ENCODE measurements at regions not wholly inside any gene's neighbourhood (a gene's known extent, or its start where the extent isn't known, plus 50 kb on each side); places are given as distances from the start of the nearest gene placed in this dataset.

DNA sequence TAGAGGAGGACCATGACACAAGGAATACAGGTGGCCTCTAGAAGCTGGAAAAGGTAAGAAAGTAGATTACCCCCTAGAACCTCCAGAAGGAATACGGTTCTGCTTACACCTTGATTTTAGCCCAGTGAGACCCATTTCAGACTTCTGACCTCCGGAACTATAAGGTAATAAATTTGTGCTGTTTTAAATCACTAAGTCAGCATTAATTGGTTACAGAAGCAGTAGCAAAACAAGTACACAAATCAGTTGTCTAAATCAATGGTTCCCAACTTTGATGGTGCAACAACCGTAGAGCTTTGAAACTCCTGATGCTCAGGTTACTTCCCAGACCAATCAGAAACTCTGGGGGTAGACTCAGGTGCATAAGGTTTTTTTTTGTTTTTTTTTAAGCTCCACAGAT is 113.6 kb downstream of the RTL9 start:
- TF ChIP-seq, protein P1, sequence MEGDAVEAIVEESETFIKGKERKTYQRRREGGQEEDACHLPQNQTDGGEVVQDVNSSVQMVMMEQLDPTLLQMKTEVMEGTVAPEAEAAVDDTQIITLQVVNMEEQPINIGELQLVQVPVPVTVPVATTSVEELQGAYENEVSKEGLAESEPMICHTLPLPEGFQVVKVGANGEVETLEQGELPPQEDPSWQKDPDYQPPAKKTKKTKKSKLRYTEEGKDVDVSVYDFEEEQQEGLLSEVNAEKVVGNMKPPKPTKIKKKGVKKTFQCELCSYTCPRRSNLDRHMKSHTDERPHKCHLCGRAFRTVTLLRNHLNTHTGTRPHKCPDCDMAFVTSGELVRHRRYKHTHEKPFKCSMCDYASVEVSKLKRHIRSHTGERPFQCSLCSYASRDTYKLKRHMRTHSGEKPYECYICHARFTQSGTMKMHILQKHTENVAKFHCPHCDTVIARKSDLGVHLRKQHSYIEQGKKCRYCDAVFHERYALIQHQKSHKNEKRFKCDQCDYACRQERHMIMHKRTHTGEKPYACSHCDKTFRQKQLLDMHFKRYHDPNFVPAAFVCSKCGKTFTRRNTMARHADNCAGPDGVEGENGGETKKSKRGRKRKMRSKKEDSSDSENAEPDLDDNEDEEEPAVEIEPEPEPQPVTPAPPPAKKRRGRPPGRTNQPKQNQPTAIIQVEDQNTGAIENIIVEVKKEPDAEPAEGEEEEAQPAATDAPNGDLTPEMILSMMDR (conservative IDR thresholded peaks at IDR 0.05; ENCODE audit: low read depth, low read length): no peak
- DNase-seq (ENCODE audit: low read depth): no peak

DNA sequence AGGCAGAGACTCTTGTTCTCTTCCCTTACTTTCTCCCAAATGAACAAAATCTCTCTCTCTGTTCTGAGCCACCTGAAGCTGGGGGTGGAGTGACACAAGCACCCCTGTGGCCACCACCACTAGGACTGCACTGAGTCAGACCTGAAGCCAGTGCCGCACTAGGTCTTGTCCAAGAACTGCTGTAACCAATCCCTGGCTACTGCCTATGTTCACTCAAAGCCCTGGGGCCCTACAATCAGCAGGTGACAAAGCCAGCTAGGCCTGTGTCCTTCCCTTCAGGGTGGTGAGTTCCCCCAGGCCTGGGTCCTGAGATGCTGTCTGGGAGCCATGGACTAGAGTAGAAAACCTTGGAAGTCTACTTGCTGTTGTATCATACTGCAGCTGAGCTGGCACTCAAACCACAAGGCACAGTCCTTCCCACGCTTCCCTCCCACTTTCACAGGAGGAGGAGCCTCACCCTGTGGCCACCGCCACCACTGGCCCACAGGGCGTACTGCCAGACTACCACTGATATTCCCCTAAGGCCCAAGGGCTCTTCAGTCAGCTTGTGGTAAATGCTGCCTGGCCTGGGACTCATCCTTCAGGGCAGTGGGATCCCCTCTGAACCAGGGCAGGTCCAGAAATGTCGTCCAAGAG is 119.1 kb downstream of the RTL9 start:
- TF ChIP-seq, protein P1 (conservative IDR thresholded peaks at IDR 0.05; ENCODE audit: low read depth, low read length): no peak
- H3K4me3 ChIP-seq (ENCODE audit: low read length): no peak overlapping the region
- no peak for DNase-seq (ENCODE audit: low read depth)

More for the DNA sequence above, 113.6 kb downstream of the RTL9 start:
- H3K4me3 ChIP-seq (ENCODE audit: low read length): no peak overlapping the region

DNA sequence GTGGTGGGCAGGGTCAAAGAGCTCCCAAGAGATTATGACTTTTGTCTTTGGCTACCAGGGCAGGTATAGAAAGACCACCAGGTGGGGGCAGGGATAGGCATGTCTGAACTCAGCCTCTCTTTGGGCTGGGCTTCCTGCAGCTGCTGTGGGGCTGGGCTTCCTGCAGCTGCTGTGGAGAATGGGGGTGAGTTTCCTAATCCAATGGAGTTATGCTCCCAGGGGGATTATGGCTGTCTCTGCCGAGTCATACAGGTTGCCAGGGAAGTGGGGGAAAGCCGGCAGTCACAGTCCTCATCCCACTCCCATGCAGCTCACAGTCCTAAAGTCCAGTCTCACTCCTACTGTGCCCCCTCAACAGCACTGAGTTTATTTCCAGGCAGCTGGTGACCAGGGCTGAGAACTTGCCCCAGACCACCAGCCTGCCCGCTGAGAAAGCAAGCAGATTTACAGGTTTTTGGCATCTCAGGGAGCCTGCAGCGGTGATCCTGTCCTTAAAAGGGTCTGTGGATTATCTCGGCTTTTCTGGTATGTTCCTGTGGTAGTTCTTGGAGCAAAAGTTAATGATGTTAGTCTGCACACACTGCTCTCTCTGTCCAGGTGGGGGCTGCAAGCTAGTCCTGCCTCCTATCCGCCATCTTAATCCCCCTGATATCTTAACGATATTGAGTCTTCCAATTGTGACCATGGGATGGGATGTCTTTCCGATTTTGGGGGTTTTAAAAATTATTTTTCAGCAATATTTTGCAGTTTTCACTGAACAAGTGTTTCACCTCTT is 133.4 kb downstream of the RTL9 start:
- no peak overlapping the region for H3K4me3 ChIP-seq (ENCODE audit: low read length)
- TF ChIP-seq, protein P1 (conservative IDR thresholded peaks at IDR 0.05; ENCODE audit: low read depth, low read length): no peak
- no peak for DNase-seq (ENCODE audit: low read depth)

GRCh38 chrX:110504947-110505346 is 146.3 kb downstream of the RTL9 start:
- TF ChIP-seq, protein P1 (conservative IDR thresholded peaks at IDR 0.05; ENCODE audit: low read depth, low read length): no peak
- H3K4me3 ChIP-seq (ENCODE audit: low read length): no peak overlapping the region
- no peak for DNase-seq (ENCODE audit: low read depth)

GRCh38 chrX:110509755-110510532 is 151.3 kb downstream of the RTL9 start:
- TF ChIP-seq, protein P1 (conservative IDR thresholded peaks at IDR 0.05; ENCODE audit: low read depth, low read length): no peak
- peak; percentile 21 for DNase-seq (ENCODE audit: low read depth)

DNA sequence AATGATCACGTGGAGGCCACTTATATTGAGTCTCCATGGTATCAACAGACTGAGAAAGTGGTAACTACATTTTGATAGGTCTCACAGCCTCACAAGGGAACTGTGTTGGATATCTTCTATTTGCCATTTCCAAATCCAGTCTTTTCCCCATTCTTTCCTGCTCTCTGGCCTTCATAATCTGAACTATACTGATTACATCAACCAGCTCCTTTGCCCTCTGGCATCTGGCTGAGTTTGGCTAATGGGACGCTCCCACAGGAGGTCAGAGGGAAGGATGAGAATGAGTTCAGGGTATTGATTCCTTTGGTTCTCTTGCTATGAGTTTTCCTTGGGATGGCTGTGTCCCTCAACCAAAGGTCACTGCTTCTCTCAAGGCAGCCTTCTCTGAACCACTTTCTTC is 152.6 kb downstream of the RTL9 start:
- H3K4me3 ChIP-seq (ENCODE audit: low read length): no peak overlapping the region
- DNase-seq (ENCODE audit: low read depth): no peak
- TF ChIP-seq, protein P1 (conservative IDR thresholded peaks at IDR 0.05; ENCODE audit: low read depth, low read length): no peak

More at GRCh38 chrX:110509755-110510532, 151.3 kb downstream of the RTL9 start:
- H3K4me3 ChIP-seq (ENCODE audit: low read length): no peak overlapping the region
